BLaER1 (cell line): ENCODE measurements at regions not wholly inside any gene's neighbourhood (a gene's known extent, or its start where the extent isn't known, plus 50 kb on each side); places are given as distances from the start of the nearest gene placed in this dataset.
"Not testable (repeated sequence)": the region's sequence is repeated elsewhere in the genome, so short reads cannot be mapped to it uniquely, and the experiment has no call there.

ENCODE experiments used
- H3K27ac ChIP-seq: shearing (Covaris generic); formaldehyde crosslinking; 2 replicates; pipeline ENCODE4 v1.8.1; 2022
- H3K27me3 ChIP-seq: shearing (Covaris generic); formaldehyde crosslinking; 2 replicates; pipeline ENCODE4 v1.8.1; 2022
- H3K36me3 ChIP-seq: shearing (Covaris generic); formaldehyde crosslinking; 2 replicates; pipeline ENCODE4 v1.8.1; 2022
- H3K4me1 ChIP-seq: shearing (Covaris generic); formaldehyde crosslinking; 2 replicates; pipeline ENCODE4 v1.8.1; 2022
- H3K4me2 ChIP-seq: shearing (Covaris generic); formaldehyde crosslinking; 2 replicates; pipeline ENCODE4 v1.8.1; 2022
- H3K4me3 ChIP-seq: shearing (Covaris generic); formaldehyde crosslinking; 2 replicates; pipeline ENCODE4 v1.8.1; 2022
- H3K9ac ChIP-seq: shearing (Covaris generic); formaldehyde crosslinking; 2 replicates; pipeline ENCODE4 v1.8.1; 2022
- H3K9me3 ChIP-seq: shearing (Covaris generic); formaldehyde crosslinking; 2 replicates; pipeline ENCODE4 v1.8.1; 2022
- H4K20me1 ChIP-seq: shearing (Covaris generic); formaldehyde crosslinking; 2 replicates; pipeline ENCODE4 v1.8.1; 2022
- Cebpa-rat ChIP-seq: shearing (Covaris generic); IDR thresholded peaks from 2 replicates; pipeline ENCODE4 v1.8.1; 2022

GRCh38 chr6:1470040-1470439 is 80.7 kb downstream of the FOXF2 start:
- Histone ChIP-seq H3K27me3 (no peaks in the 10 kb centered on the region), H3K9me3 (no peaks in the 10 kb centered on the region), H3K9ac (no peak overlapping the region), H3K27ac (no peak overlapping the region), H3K4me2 (peak overlapping the region; percentile 40; the same call in 1 of the 2 replicates), H3K36me3 (no peaks in the 10 kb centered on the region), H4K20me1 (no peaks in the 10 kb centered on the region), H3K4me1 (peaks cover 28% of the 10 kb centered on the region), H3K4me3 (no peak overlapping the region)
- no peak for TF ChIP-seq Cebpa-rat

- no peaks in the 10 kb centered on the region for H3K9me3 ChIP-seq
- no peaks in the 10 kb centered on the region for H4K20me1 ChIP-seq
- peaks cover 28% of the 10 kb centered on the region for H3K4me1 ChIP-seq
- no peak overlapping the region for H3K4me3 ChIP-seq
- no peaks in the 10 kb centered on the region for H3K36me3 ChIP-seq
- H3K27ac ChIP-seq, result no peak overlapping the region
- no peak overlapping the region for H3K4me2 ChIP-seq
- H3K9ac ChIP-seq, result no peak overlapping the region
- no peaks in the 10 kb centered on the region for H3K27me3 ChIP-seq
- TF ChIP-seq Cebpa-rat, result no peak
Observed at GRCh38 chr6:1472643-1473042, 83.3 kb downstream of the FOXF2 start.

DNA sequence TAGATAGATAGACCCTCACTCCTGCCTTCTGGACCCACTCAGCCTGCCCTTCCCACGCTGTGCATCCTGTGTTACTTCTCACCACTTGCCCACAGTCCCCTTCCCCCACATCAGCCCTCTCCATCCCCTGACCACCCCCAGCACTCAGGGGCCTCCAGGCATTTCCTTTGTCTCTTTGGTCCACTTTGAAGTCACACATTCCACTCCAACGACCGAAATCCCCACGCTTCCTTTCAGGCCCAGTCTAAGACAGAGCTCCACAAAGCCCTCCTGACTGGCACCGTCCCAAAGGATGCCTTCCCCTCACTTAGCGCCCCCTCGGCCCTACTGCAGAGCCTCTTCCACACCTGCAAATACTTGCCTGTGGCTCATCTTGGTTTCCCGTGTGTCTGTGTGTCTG is 83.8 kb downstream of the FOXF2 start:
- Histone ChIP-seq H3K4me2 (peak overlapping the region; percentile 65), H3K4me3 (no peak overlapping the region), H4K20me1 (no peaks in the 10 kb centered on the region), H3K4me1 (peaks cover 27% of the 10 kb centered on the region), H3K9ac (no peak overlapping the region), H3K27ac (no peak overlapping the region), H3K9me3 (no peaks in the 10 kb centered on the region), H3K36me3 (no peaks in the 10 kb centered on the region), H3K27me3 (no peaks in the 10 kb centered on the region)
- no peak for TF ChIP-seq Cebpa-rat

- H3K9ac ChIP-seq, result no peak overlapping the region
- peak overlapping the region; percentile 65 for H3K4me2 ChIP-seq
- no peaks in the 10 kb centered on the region for H4K20me1 ChIP-seq
- H3K9me3 ChIP-seq, result no peaks in the 10 kb centered on the region
- H3K27me3 ChIP-seq, result no peaks in the 10 kb centered on the region
- H3K4me3 ChIP-seq, result no peak overlapping the region
- no peak for TF ChIP-seq Cebpa-rat
- H3K4me1 ChIP-seq, result peaks cover 24% of the 10 kb centered on the region
- no peak overlapping the region for H3K27ac ChIP-seq
- no peaks in the 10 kb centered on the region for H3K36me3 ChIP-seq
Observed at GRCh38 chr6:1473598-1473997, 84.2 kb downstream of the FOXF2 start.

DNA sequence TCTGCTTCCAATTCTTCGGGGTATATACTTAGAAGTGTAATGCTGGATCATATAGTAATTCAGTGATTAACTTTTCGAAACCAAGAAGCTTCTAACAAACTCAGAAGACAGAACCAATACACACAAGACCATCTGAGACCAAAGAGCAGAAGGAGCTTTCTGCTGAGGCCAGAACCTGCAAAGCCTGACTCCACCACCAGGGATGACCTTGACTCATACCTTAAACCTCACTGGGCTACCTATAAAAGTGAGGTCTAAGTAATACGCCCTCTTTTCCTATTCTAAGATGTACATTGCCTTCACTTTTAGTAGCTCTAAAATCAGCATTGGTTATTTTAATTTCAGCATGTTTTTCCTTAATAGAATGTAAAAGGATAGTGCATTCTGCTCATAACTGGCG is 84.8 kb downstream of the FOXF2 start:
- no peak for TF ChIP-seq Cebpa-rat
- H3K4me2 ChIP-seq, result no peak overlapping the region
- H3K27ac ChIP-seq, result no peak overlapping the region
- H3K9me3 ChIP-seq, result no peaks in the 10 kb centered on the region
- peaks cover 24% of the 10 kb centered on the region for H3K4me1 ChIP-seq
- H3K4me3 ChIP-seq, result no peak overlapping the region
- no peaks in the 10 kb centered on the region for H4K20me1 ChIP-seq
- H3K27me3 ChIP-seq, result no peaks in the 10 kb centered on the region
- no peaks in the 10 kb centered on the region for H3K36me3 ChIP-seq
- no peak overlapping the region for H3K9ac ChIP-seq

GRCh38 chr6:1475174-1475573 is 85.8 kb downstream of the FOXF2 start:
- Histone ChIP-seq H3K4me1 (peaks cover 15% of the 10 kb centered on the region), H3K4me2 (no peak overlapping the region), H3K9me3 (no peaks in the 10 kb centered on the region), H3K9ac (no peak overlapping the region), H3K36me3 (no peaks in the 10 kb centered on the region), H3K27me3 (no peaks in the 10 kb centered on the region), H3K27ac (no peak overlapping the region), H3K4me3 (no peak overlapping the region), H4K20me1 (no peaks in the 10 kb centered on the region)
- no peak for TF ChIP-seq Cebpa-rat

DNA sequence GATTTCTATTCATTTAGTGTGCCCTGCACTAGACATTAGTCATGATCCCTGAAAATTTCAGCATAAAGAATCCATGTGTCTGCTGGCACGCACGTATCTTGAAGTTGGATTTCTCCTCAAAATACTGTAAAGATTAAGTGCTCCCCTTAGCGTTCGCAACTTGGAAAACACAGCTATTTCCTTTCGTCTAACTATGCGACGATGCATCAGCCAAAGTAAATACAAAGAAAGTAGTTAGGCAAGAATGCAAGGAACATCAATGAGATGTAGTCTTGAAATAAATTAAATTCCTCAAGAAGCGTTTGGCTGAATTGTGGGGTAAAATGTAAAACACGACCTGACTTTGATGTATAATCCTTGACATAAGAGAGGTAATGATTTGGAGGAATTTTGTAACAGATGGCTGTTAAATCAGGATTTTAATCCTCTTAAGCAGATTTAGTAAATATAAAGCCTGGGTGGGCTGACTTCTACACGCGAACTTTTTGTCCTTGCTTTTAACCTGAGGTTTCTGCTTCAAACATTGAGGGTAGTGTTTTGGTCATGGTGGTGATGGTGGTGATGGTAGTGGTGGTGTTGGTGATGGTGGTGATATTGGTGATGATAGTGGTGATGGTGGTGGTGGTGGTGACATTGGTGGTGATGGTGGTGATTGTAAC is 88.2 kb downstream of the FOXF2 start:
- H3K9ac ChIP-seq, result no peak overlapping the region
- no peaks in the 10 kb centered on the region for H3K9me3 ChIP-seq
- no peak overlapping the region for H3K4me2 ChIP-seq
- no peak for TF ChIP-seq Cebpa-rat
- H4K20me1 ChIP-seq, result no peaks in the 10 kb centered on the region
- H3K4me1 ChIP-seq, result peaks cover 22% of the 10 kb centered on the region
- H3K27me3 ChIP-seq, result no peaks in the 10 kb centered on the region
- H3K4me3 ChIP-seq, result no peak overlapping the region
- H3K27ac ChIP-seq, result no peak overlapping the region
- H3K36me3 ChIP-seq, result no peaks in the 10 kb centered on the region

DNA sequence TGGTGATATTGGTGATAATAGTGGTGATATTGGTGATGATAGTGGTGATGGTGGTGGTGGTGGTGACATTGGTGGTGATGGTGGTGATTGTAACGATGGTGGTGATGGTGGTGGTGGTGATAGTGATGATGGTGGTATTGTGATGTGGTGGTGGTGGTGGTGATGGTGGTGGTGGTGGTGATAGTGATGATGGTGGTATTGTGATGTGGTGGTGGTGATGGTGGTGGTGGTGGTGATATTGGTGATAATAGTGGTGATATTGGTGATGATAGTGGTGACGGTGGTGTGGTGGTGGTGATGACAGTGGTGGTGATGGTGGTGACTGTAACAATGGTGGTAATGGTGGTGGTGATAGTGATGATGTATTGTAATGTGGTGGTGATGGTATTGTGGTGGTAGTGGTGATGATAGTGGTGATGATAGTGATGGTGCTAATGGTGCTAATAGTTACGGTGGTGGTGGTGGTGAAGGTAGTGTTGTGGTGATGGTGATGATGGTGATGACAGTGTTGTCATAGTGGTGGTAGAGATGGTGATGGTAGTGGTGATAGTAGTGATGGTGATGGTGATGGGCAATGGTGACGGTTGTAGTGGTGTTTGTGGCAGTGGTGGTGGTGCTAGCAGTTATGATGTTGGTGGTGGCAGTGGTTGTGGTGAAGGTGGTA is 88.9 kb downstream of the FOXF2 start:
- H3K4me2 ChIP-seq, H3K9ac ChIP-seq, H3K36me3 ChIP-seq, H3K27ac ChIP-seq, H3K27me3 ChIP-seq, H3K9me3 ChIP-seq, H4K20me1 ChIP-seq, H3K4me3 ChIP-seq: not testable (repeated sequence)
- peaks cover 24% of the 10 kb centered on the region for H3K4me1 ChIP-seq

DNA sequence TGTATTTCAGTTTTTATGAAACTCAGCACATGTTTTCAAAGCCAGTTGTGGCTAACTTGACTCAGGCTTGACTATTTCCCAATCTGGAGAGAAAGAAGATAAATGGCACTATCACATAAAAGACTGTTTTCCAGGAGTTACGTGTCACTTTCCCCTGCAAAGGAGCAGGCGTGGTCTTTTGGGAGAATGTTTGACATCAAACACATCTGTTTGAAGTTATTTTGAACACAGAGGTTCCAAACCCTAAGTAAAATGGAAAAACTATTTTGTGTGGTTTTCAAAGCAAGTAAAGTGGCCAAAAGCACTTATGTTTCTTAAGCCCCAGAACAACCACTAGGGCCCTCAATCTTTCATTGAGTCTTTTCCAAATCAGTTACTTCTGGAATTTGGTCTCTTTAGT is 89.7 kb downstream of the FOXF2 start:
- Histone ChIP-seq H3K4me1 (peaks cover 16% of the 10 kb centered on the region), H3K9ac (no peak overlapping the region)

GRCh38 chr6:1479601-1480221 is 90.3 kb downstream of the FOXF2 start:
- Histone ChIP-seq H3K4me1 (peaks cover 15% of the 10 kb centered on the region), H3K27me3 (no peaks in the 10 kb centered on the region), H3K9me3 (no peaks in the 10 kb centered on the region), H3K4me3 (no peak overlapping the region), H4K20me1 (no peaks in the 10 kb centered on the region), H3K9ac (no peak overlapping the region), H3K36me3 (no peaks in the 10 kb centered on the region), H3K27ac (no peak overlapping the region), H3K4me2 (no peak overlapping the region)
- TF ChIP-seq Cebpa-rat, result no peak

More for the DNA sequence above, 89.7 kb downstream of the FOXF2 start:
- TF ChIP-seq Cebpa-rat, result no peak
- Histone ChIP-seq H3K27ac (no peak overlapping the region), H4K20me1 (no peaks in the 10 kb centered on the region), H3K36me3 (no peaks in the 10 kb centered on the region), H3K4me2 (no peak overlapping the region), H3K9me3 (no peaks in the 10 kb centered on the region), H3K4me3 (no peak overlapping the region), H3K27me3 (no peaks in the 10 kb centered on the region)
